ENCODE measurements at regions not wholly inside any gene's neighbourhood (a gene's known extent, or its start where the extent isn't known, plus 50 kb on each side); places are given as distances from the start of the nearest gene placed in this dataset.

GRCh38 chr11:69364921-69365320 is 71.0 kb downstream of the MYEOV start:
- no peak for DNase-seq (ENCODE audit: low read depth in 4 of 4, low spot score in 2 of 4)

GRCh38 chr11:69365558-69365957 is 71.6 kb downstream of the MYEOV start:
- DNase-seq (ENCODE audit: low read depth in 4 of 4, low spot score in 2 of 4) = no peak

- no peak for DNase-seq (ENCODE audit: low read depth in 4 of 4, low spot score in 2 of 4)
Observed at GRCh38 chr11:69366591-69366990, 72.6 kb downstream of the MYEOV start.

GRCh38 chr11:69367211-69367964 is 73.4 kb downstream of the MYEOV start:
- DNase-seq (ENCODE audit: low read depth in 4 of 4, low spot score in 2 of 4) = no peak

GRCh38 chr11:69368119-69368880 is 74.3 kb downstream of the MYEOV start:
- no peak for DNase-seq (ENCODE audit: low read depth in 4 of 4, low spot score in 2 of 4)

- no peak for DNase-seq (ENCODE audit: low read depth in 4 of 4, low spot score in 2 of 4)
Observed at GRCh38 chr11:69369210-69369825, 75.4 kb downstream of the MYEOV start.

- no peak for DNase-seq (ENCODE audit: low read depth in 4 of 4, low spot score in 2 of 4)
Observed at GRCh38 chr11:69369945-69370344, 76.0 kb downstream of the MYEOV start.

- DNase-seq (ENCODE audit: low read depth in 4 of 4, low spot score in 2 of 4) = no peak
Observed at GRCh38 chr11:69370984-69371709, 77.2 kb downstream of the MYEOV start.

- DNase-seq (ENCODE audit: low read depth in 4 of 4, low spot score in 2 of 4) = no peak
Observed at GRCh38 chr11:69371731-69372588, 78.0 kb downstream of the MYEOV start.

GRCh38 chr11:69372589-69373250 is 78.8 kb downstream of the MYEOV start:
- DNase-seq (ENCODE audit: low read depth in 4 of 4, low spot score in 2 of 4) = no peak

- no peak for DNase-seq (ENCODE audit: low read depth in 4 of 4, low spot score in 2 of 4)
Observed at GRCh38 chr11:69373251-69373635, 79.3 kb downstream of the MYEOV start.

- no peak for DNase-seq (ENCODE audit: low read depth in 4 of 4, low spot score in 2 of 4)
Observed at GRCh38 chr11:69374110-69374945, 80.4 kb downstream of the MYEOV start.

GRCh38 chr11:69374946-69375310 is 81.0 kb downstream of the MYEOV start:
- DNase-seq (ENCODE audit: low read depth in 4 of 4, low spot score in 2 of 4) = no peak

- no peak for DNase-seq (ENCODE audit: low read depth in 4 of 4, low spot score in 2 of 4)
Observed at GRCh38 chr11:69375316-69376154, 81.6 kb downstream of the MYEOV start.

- no peak for DNase-seq (ENCODE audit: low read depth in 4 of 4, low spot score in 2 of 4)
Observed at GRCh38 chr11:69376155-69377028, 82.4 kb downstream of the MYEOV start.

- no peak for DNase-seq (ENCODE audit: low read depth in 4 of 4, low spot score in 2 of 4)
Observed at GRCh38 chr11:69377029-69377952, 83.3 kb downstream of the MYEOV start.
